GM12864 (cell line): ENCODE measurements at regions not wholly inside any gene's neighbourhood (a gene's known extent, or its start where the extent isn't known, plus 50 kb on each side); places are given as distances from the start of the nearest gene placed in this dataset.

ENCODE experiments used
- DNase-seq: peaks from one replicate; pipeline ENCODE4 v3.0.0-alpha.2; 2011; ENCODE audit warnings: low read depth
- H3K4me3 ChIP-seq: 2 replicates; pipeline ENCODE4 v1.5.1; 2011; ENCODE audit warnings: mild to moderate bottlenecking, low read depth, low read length, control low read depth
- CTCF ChIP-seq: IDR thresholded peaks from 2 replicates; pipeline ENCODE4 v1.5.1; 2011; ENCODE audit warnings: low read depth, mild to moderate bottlenecking, moderate library complexity, low read length, control low read depth, inconsistent platforms; ENCODE audit errors: missing control alignments

- no peak for TF ChIP-seq CTCF
- no peak overlapping the region for H3K4me3 ChIP-seq
- DNase-seq, result no peak
Measured at GRCh38 chr13:103203735-103204330, 137.6 kb upstream of the SLC10A2 start.

DNA sequence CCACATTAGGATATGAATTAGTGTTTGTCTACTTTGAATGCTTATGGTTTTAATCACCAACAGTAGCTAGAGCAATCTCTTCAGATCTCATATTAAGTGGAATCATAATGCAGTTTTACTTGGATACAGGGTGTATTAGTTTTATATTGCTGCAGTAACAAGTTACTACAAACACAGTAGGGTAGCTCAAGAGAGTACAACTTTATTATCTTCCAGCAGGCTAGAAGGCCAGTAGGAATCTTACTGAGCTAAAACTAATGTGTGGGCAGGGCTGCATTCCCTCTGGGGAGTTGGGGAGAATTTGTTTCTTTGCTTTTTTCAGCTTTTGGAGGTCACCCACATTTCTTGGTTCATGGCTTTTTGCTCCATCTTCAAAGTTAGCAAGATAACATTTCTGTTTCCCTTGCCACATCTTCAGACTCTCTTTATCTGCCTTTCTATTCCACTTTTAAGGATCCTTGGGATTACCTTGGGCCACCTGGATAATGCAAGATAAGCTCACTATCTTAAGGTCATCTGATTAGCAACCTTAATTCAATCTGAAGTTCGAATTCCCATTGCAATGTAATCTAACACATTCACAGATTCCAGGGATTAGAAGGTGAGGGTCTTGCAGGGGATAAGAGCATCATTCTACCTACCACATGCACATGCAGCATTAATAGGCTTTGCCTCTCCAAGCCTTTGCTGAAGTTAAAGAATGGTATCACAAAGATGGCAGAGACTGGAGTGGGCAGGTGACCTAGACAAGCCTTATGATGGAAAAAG, 134.1 kb upstream of the SLC10A2 start:
- TF ChIP-seq CTCF, result no peak
- no peak for DNase-seq
- H3K4me3 ChIP-seq, result no peak overlapping the region

- no peak for TF ChIP-seq CTCF
- H3K4me3 ChIP-seq, result no peak overlapping the region
Measured at GRCh38 chr13:103199380-103200088, 133.3 kb upstream of the SLC10A2 start.

DNA sequence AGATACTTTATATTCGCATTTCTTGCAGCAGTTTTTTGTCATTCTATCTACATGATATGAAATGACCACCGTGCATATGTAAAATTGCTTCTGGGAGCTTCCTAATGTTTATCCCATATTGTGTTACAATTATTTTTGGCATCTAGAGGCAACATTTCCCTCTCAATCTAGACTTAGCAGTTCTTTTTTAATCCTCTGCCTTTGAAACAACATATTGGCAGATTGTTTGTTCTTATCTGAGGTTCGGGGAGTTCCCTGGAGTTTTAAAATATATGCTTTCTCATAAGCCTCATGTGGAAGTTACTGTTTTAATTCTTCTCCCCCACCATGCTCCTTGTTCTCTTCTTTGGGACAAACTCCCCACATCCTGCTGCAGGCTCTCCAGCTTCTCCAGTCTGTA, 130.1 kb upstream of the SLC10A2 start:
- TF ChIP-seq CTCF, result no peak
- no peak overlapping the region for H3K4me3 ChIP-seq
- no peak for DNase-seq

More at GRCh38 chr13:103199380-103200088, 133.3 kb upstream of the SLC10A2 start:
- DNase-seq, result no peak

DNA sequence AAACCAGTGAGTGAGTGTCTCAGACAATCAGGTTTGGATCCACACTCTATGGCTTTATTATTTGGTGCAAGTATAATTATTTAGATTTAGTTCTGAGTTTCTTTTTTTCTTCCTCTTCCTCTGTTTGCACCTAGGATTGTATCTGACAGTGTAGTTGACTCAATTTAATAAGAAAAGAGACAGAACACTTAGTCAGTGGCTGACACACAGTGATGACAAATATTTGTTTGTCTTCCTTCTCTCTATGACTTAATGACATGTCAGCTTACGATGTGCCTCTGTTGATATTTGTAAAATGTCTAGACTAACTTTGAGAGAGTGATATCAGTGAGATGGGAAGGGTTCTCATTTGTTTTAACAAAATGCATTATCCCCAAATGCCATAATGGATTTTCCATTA, 129.5 kb upstream of the SLC10A2 start:
- H3K4me3 ChIP-seq, result no peak overlapping the region
- DNase-seq, result no peak
- no peak for TF ChIP-seq CTCF

DNA sequence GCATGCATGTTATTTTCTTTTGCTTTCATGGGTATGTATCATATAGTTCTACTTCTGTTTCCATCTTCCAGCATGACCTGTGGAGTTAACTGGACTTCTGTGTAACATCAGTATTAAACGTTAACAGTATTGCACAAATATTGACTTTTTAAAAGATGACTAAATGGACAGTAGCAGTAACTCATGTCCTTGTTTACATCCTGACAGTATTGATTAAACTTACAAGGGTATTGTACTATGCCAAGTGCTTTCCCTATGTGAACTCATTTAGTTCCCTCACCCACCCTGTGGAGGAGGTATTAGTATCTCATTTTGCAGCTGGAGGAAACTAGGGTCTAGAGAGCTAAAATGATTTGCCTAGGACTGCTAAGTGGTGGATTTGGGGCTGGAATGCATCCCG, 128.7 kb upstream of the SLC10A2 start:
- no peak for DNase-seq

More for the DNA sequence above, 128.7 kb upstream of the SLC10A2 start:
- H3K4me3 ChIP-seq, result no peak overlapping the region
- TF ChIP-seq CTCF, result no peak
